Activated CD4-positive, alpha-beta memory T cell treated with anti-CD3 and anti-CD28 coated beads, Interleukin-2, amount 10 ng/mL, durations not matched to agents 7 days and 5 days (primary cell): ENCODE measurements at regions not wholly inside any gene's neighbourhood (a gene's known extent, or its start where the extent isn't known, plus 50 kb on each side); places are given as distances from the start of the nearest gene placed in this dataset.

Source experiments
- CTCF ChIA-PET: fragments of 350-600 bp; sonication (Branson Sonifier 250); formaldehyde crosslinking; loops from one replicate; lab custom pipeline; 2021; ENCODE audit warnings: antibody characterized with exemption, inconsistent platforms; lab: Charles Lee
- POLR2A ChIA-PET: fragments of 350-600 bp; sonication (Branson Sonifier 250); formaldehyde crosslinking; loops from one replicate; lab custom pipeline; 2021; ENCODE audit warnings: antibody characterized with exemption; lab: Charles Lee
- DNase-seq: peaks from one replicate; pipeline ENCODE4 v3.0.0-alpha.2; 2020
- H3K27ac Mint-ChIP-seq: one replicate; pipeline ENCODE4 v1.8.0; 2021; ENCODE audit warnings: mild to moderate bottlenecking, mixed read lengths
- H3K27me3 Mint-ChIP-seq: one replicate; pipeline ENCODE4 v1.8.0; 2021; ENCODE audit warnings: mixed read lengths
- H3K36me3 Mint-ChIP-seq: one replicate; pipeline ENCODE4 v1.8.0; 2021; ENCODE audit warnings: low read depth, mixed read lengths
- H3K4me1 Mint-ChIP-seq: one replicate; pipeline ENCODE4 v1.8.0; 2021; ENCODE audit warnings: mixed read lengths
- H3K4me3 Mint-ChIP-seq: one replicate; pipeline ENCODE4 v1.8.0; 2021; ENCODE audit warnings: mild to moderate bottlenecking, mixed read lengths
- H3K9me3 Mint-ChIP-seq: one replicate; pipeline ENCODE4 v1.8.0; 2021; ENCODE audit warnings: mixed read lengths

GRCh38 chr1:186536273-186536890, 75.5 kb upstream of the PDC start:
- Mint-ChIP-seq H3K27me3 (no peaks in the 10 kb centered on the region), H3K36me3 (no peaks in the 10 kb centered on the region), H3K4me1 (no peaks in the 10 kb centered on the region), H3K9me3 (peaks cover 3% of the 10 kb centered on the region), H3K4me3 (no peak overlapping the region), H3K27ac (no peak overlapping the region)
- CTCF ChIA-PET, result no interaction called here
- POLR2A ChIA-PET, result no interaction called here
- DNase-seq, result no peak

DNA sequence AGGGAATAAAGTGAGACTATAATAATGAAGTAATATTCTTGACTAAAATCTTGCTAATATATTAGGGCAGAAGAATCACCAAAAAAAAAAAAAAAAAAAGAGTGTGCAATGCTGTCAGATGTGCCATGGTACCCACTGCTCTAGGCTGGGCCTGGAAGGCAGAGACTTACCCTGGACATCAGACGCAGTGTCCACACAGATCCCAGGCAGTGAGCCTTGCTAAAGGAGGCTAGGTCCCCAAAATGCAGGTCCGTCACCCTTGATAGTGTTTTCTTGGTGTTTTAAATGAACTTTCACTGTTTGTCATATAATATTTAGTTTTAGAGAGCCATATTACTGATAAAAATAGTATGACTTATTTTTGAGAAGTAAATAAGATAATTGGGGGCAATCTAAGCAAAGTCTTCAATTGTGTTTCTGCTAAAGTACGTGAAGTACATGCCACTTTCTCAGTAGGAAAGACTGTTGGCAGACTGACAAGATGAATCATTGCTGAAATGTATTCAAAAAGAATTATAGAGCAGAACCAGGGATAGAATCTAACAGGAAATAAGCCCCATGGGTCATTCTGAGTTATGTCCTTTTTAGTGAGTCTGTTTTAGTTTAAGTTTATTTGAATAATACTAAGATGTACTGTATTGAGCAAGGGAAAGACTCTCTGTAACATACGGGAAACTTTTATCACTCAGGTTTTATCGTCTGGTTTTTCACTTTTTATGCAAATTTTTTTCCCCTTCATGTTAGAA, 74.6 kb upstream of the PDC start:
- H3K36me3 Mint-ChIP-seq, result no peaks in the 10 kb centered on the region
- DNase-seq, result no peak
- no peak overlapping the region for H3K4me3 Mint-ChIP-seq
- ChIA-PET CTCF (no interaction called here), POLR2A (no interaction called here)
- no peaks in the 10 kb centered on the region for H3K27me3 Mint-ChIP-seq
- no peaks in the 10 kb centered on the region for H3K4me1 Mint-ChIP-seq
- H3K9me3 Mint-ChIP-seq, result peaks cover 3% of the 10 kb centered on the region
- no peak overlapping the region for H3K27ac Mint-ChIP-seq

GRCh38 chr1:186534401-186534800, 73.5 kb upstream of the PDC start:
- Mint-ChIP-seq H3K27ac (no peak overlapping the region), H3K27me3 (no peaks in the 10 kb centered on the region), H3K36me3 (no peaks in the 10 kb centered on the region)

DNA sequence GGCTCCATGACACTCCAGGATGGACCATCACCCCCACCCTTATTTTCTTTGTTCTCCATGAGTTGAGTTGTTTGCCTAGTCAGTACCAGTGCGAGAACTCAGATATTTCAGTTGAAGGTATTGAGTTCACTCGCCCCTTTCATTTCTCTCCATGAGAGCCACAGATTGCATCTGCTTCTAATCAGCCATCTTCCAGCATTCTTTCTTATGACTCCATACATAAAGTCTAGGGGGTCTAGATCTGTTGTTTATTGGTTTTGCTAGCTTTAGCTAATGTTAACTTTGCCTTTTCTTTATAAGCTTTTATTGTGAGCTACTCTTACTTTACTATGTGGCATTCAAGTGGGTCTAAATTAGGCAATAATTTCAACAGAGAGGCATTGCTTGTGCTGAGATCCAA, 71.6 kb upstream of the PDC start:
- no peak for DNase-seq
- Mint-ChIP-seq H3K4me1 (no peaks in the 10 kb centered on the region), H3K27me3 (no peaks in the 10 kb centered on the region), H3K4me3 (no peak overlapping the region), H3K36me3 (no peaks in the 10 kb centered on the region), H3K27ac (no peak overlapping the region), H3K9me3 (no peaks in the 10 kb centered on the region)
- POLR2A ChIA-PET, result no interaction called here
- CTCF ChIA-PET, result interaction anchor here (0.5 kb wide), 1 partner anchor 543 kb away, joined by 3 read pairs; no protein-coding TSS in a partner anchor

More at GRCh38 chr1:186534401-186534800, 73.5 kb upstream of the PDC start:
- Mint-ChIP-seq H3K4me3 (no peak overlapping the region), H3K4me1 (no peaks in the 10 kb centered on the region), H3K9me3 (no peaks in the 10 kb centered on the region)
- no peak for DNase-seq
- ChIA-PET CTCF (no interaction called here), POLR2A (no interaction called here)

- ChIA-PET CTCF (no interaction called here), POLR2A (no interaction called here)
Measured at GRCh38 chr1:186531561-186532165, 70.7 kb upstream of the PDC start.

GRCh38 chr1:186530109-186530508, 69.2 kb upstream of the PDC start:
- Mint-ChIP-seq H3K27ac (no peak overlapping the region), H3K9me3 (no peaks in the 10 kb centered on the region), H3K4me3 (no peak overlapping the region), H3K27me3 (no peaks in the 10 kb centered on the region), H3K36me3 (no peaks in the 10 kb centered on the region), H3K4me1 (no peaks in the 10 kb centered on the region)
- CTCF ChIA-PET, result no interaction called here
- no peak for DNase-seq
- POLR2A ChIA-PET, result no interaction called here

More at GRCh38 chr1:186531561-186532165, 70.7 kb upstream of the PDC start:
- no peak for DNase-seq
- Mint-ChIP-seq H3K4me3 (no peak overlapping the region), H3K9me3 (no peaks in the 10 kb centered on the region), H3K4me1 (no peaks in the 10 kb centered on the region), H3K27ac (no peak overlapping the region), H3K36me3 (no peaks in the 10 kb centered on the region), H3K27me3 (no peaks in the 10 kb centered on the region)

DNA sequence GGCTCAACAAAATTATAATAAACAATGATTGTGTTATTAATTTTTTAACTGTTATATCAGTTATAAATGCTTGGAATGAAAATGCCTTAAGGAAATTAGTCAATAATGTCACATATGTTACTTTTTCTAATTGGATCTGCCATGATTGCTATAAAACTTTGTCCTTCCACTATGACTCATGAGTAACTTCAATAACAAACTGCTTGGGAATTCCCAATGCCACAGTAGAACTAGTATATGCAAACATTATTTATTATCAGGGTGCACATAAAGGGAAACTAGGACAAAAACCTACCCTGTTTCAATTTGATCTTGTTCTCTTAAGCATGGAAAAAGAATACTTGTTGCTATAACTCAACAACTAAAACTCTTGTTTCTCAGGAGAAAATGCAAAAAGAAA, 59.1 kb upstream of the PDC start:
- no peaks in the 10 kb centered on the region for H3K4me1 Mint-ChIP-seq
- no peaks in the 10 kb centered on the region for H3K36me3 Mint-ChIP-seq
- peaks cover 11% of the 10 kb centered on the region for H3K9me3 Mint-ChIP-seq
- DNase-seq, result no peak
- POLR2A ChIA-PET, result no interaction called here
- CTCF ChIA-PET, result no interaction called here
- H3K4me3 Mint-ChIP-seq, result no peak overlapping the region
- H3K27me3 Mint-ChIP-seq, result no peaks in the 10 kb centered on the region
- no peak overlapping the region for H3K27ac Mint-ChIP-seq

- no peaks in the 10 kb centered on the region for H3K27me3 Mint-ChIP-seq
- H3K9me3 Mint-ChIP-seq, result peaks cover 9% of the 10 kb centered on the region
- H3K36me3 Mint-ChIP-seq, result no peaks in the 10 kb centered on the region
- ChIA-PET CTCF (no interaction called here), POLR2A (no interaction called here)
- no peak overlapping the region for H3K4me3 Mint-ChIP-seq
- no peaks in the 10 kb centered on the region for H3K4me1 Mint-ChIP-seq
- DNase-seq, result no peak
- H3K27ac Mint-ChIP-seq, result no peak overlapping the region
Measured at GRCh38 chr1:186518822-186519381, 58.0 kb upstream of the PDC start.

GRCh38 chr1:186518395-186518794, 57.5 kb upstream of the PDC start:
- Mint-ChIP-seq H3K27me3 (no peaks in the 10 kb centered on the region), H3K9me3 (peaks cover 6% of the 10 kb centered on the region), H3K27ac (no peak overlapping the region), H3K4me1 (no peaks in the 10 kb centered on the region), H3K4me3 (no peak overlapping the region), H3K36me3 (no peaks in the 10 kb centered on the region)
- CTCF ChIA-PET, result no interaction called here
- POLR2A ChIA-PET, result no interaction called here
- DNase-seq, result no peak

DNA sequence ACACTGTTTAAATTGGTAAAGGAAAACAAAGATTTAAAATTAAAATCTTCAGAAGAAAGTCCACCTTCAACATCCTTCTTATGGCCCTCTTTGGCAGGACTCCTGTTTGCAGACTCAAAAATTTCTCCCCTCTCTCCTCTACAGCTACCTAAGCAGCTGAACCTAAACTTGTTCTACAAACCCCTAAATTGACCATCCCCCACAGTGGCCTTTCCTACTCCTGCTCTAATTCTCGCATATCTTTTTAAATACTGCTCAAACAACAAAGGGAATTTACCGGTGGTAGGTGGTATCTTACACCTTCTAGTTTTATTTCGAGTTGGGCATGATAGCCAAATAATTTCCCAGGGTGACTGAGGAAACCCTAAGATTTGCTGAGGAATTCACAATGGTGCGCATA, 53.5 kb upstream of the PDC start:
- Mint-ChIP-seq H3K36me3 (peaks cover under 1% of the 10 kb centered on the region), H3K27ac (no peak overlapping the region), H3K4me3 (no peak overlapping the region), H3K27me3 (peaks cover 4% of the 10 kb centered on the region), H3K9me3 (peaks cover 2% of the 10 kb centered on the region), H3K4me1 (peaks cover 5% of the 10 kb centered on the region)
- CTCF ChIA-PET, result no interaction called here
- POLR2A ChIA-PET, result no interaction called here
- no peak for DNase-seq

DNA sequence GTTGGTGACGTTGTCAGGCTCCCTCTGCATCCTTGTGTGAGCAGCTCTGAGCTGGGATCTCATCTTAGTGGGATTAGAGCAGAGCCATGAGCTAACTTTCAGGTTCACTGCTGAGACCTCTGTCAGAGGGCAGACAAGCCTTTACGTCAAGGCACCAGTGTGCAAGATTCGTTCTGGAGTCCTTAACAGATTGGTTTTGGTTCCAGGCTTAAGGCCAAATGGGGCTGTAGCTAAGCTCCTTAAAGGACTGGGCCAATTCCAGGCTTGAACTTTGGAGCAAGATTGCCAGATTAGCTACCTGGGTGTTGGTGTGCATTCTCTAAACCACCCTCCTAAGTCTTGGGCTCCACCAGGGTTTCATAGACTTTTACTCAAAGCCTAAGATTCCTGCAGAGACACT, 52.6 kb upstream of the PDC start:
- H3K4me3 Mint-ChIP-seq, result no peak overlapping the region
- no peak for DNase-seq
- ChIA-PET CTCF (no interaction called here), POLR2A (no interaction called here)
- peaks cover 2% of the 10 kb centered on the region for H3K9me3 Mint-ChIP-seq
- H3K27me3 Mint-ChIP-seq, result peaks cover 7% of the 10 kb centered on the region
- peaks cover 3% of the 10 kb centered on the region for H3K36me3 Mint-ChIP-seq
- peaks cover 5% of the 10 kb centered on the region for H3K4me1 Mint-ChIP-seq
- no peak overlapping the region for H3K27ac Mint-ChIP-seq

- ChIA-PET CTCF (no interaction called here), POLR2A (no interaction called here)
- H3K9me3 Mint-ChIP-seq, result peaks cover 2% of the 10 kb centered on the region
- H3K4me1 Mint-ChIP-seq, result peaks cover 5% of the 10 kb centered on the region
- H3K4me3 Mint-ChIP-seq, result no peak overlapping the region
- no peak overlapping the region for H3K27ac Mint-ChIP-seq
- no peak for DNase-seq
- H3K27me3 Mint-ChIP-seq, result peaks cover 7% of the 10 kb centered on the region
- peaks cover 3% of the 10 kb centered on the region for H3K36me3 Mint-ChIP-seq
Measured at GRCh38 chr1:186512698-186513457, 52.0 kb upstream of the PDC start.
